ENCODE measurements at regions not wholly inside any gene's neighbourhood (a gene's known extent, or its start where the extent isn't known, plus 50 kb on each side); places are given as distances from the start of the nearest gene placed in this dataset.

GRCh38 chr13:21823416-21823815, 152.5 kb downstream of the FGF9 start:
- DNase-seq, result no peak

GRCh38 chr13:21823949-21824348, 153.1 kb downstream of the FGF9 start:
- DNase-seq, result no peak

- no peak for DNase-seq
Measured at GRCh38 chr13:21825186-21825585, 154.3 kb downstream of the FGF9 start.

GRCh38 chr13:21825801-21826200, 154.9 kb downstream of the FGF9 start:
- DNase-seq, result no peak

GRCh38 chr13:21826214-21827015, 155.5 kb downstream of the FGF9 start:
- DNase-seq, result no peak

- DNase-seq, result no peak
Measured at GRCh38 chr13:21831654-21832324, 160.9 kb downstream of the FGF9 start.

GRCh38 chr13:21833921-21834320, 163.0 kb downstream of the FGF9 start:
- DNase-seq, result no peak

- no peak for DNase-seq
Measured at GRCh38 chr13:21834521-21834920, 163.6 kb downstream of the FGF9 start.

- no peak for DNase-seq
Measured at GRCh38 chr13:21837288-21837687, 166.4 kb downstream of the FGF9 start.

GRCh38 chr13:21837841-21838551, 167.1 kb downstream of the FGF9 start:
- DNase-seq, result no peak

- DNase-seq, result no peak
Measured at GRCh38 chr13:21846605-21847004, 175.7 kb downstream of the FGF9 start.

GRCh38 chr13:21849323-21849722, 178.4 kb downstream of the FGF9 start:
- no peak for DNase-seq

- no peak for DNase-seq
Measured at GRCh38 chr13:21850013-21851006, 179.4 kb downstream of the FGF9 start.

GRCh38 chr13:21852043-21852442, 181.2 kb downstream of the FGF9 start:
- no peak for DNase-seq

- no peak for DNase-seq
Measured at GRCh38 chr13:21853779-21854178, 182.9 kb downstream of the FGF9 start.

GRCh38 chr13:21868823-21869222, 197.9 kb downstream of the FGF9 start:
- DNase-seq, result no peak

GRCh38 chr13:21871382-21871781, 200.5 kb downstream of the FGF9 start:
- no peak for DNase-seq

GRCh38 chr13:21871919-21872318, 201.0 kb downstream of the FGF9 start:
- DNase-seq, result no peak

GRCh38 chr13:21872795-21873194, 201.9 kb downstream of the FGF9 start:
- DNase-seq, result no peak

GRCh38 chr13:21875116-21875515, 204.2 kb downstream of the FGF9 start:
- DNase-seq, result no peak

GRCh38 chr13:21879263-21879914, 208.5 kb downstream of the FGF9 start:
- DNase-seq, result no peak

- no peak for DNase-seq
Measured at GRCh38 chr13:21882766-21883165, 211.9 kb downstream of the FGF9 start.

All from right hindlimb (tissue), 1 donor.